ENCODE measurements at regions not wholly inside any gene's neighbourhood (a gene's known extent, or its start where the extent isn't known, plus 50 kb on each side); places are given as distances from the start of the nearest gene placed in this dataset.

DNA sequence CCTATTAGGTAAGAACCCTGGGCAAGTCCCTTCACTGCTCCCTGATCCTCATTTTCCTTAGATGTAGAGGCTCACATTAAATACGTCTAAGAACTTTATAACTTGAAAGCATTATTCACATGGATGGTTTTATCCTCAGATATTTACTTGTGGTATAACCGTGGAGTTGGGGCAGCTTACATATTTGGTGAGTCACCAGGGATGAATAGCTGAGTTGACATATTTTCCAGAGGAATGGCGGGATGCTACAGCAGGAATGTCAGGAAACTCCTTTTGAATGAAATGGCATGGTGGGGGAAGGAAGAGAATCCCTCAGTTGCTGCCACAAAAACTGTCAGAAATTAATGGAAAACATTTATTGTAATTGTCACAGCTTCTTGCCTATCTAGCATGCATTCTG, 165.3 kb upstream of the RPS6KA3 start:
- no peak for DNase-seq (ENCODE audit: low read depth)

DNA sequence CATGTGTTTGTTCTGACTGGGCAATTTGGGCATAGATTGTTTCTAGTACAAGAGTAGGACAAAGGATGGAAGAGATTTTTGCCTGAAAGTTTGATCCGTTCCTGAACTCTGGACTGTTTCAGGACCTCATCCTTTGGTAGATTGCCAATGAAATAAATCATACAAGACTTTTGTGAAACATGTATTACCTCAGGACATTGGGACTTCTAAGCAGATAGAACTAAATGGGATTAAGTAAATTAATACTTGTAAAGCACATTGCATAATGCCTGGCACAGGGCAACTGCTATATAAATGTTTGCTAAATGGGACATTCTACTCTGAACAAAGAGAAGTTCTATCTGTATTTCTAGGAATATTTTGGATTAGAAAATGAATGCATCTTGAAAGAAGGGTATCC, 164.8 kb upstream of the RPS6KA3 start:
- no peak for DNase-seq (ENCODE audit: low read depth)

DNA sequence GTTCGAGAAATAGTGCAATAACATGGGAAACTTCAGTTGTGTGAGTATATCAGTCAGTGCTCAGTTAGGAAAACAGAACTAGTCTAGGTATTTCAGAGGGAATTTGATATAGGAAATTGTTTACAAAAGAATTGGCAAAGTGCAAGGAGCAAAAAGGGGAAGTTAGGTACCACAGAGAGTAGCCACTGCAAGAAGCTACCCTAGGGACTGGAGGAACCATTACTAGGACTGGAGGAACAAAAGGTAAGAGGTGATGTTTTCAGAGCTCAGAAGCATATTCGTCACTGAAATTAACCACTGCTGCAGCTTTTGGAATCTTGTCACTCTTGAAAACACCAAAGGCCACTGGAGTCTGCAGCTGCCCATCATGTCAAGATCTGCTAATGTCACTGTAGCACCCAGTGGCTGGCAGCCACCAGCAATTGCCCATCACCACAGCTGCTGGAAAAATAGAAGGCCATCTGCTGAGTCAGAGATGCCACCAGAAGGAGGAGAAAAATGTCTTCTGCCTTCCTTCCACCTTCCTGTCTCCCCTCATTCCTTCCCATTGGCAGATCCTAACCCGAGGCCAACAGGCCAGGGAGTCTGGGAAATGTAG, 160.6 kb upstream of the RPS6KA3 start:
- DNase-seq (ENCODE audit: low read depth): no peak

DNA sequence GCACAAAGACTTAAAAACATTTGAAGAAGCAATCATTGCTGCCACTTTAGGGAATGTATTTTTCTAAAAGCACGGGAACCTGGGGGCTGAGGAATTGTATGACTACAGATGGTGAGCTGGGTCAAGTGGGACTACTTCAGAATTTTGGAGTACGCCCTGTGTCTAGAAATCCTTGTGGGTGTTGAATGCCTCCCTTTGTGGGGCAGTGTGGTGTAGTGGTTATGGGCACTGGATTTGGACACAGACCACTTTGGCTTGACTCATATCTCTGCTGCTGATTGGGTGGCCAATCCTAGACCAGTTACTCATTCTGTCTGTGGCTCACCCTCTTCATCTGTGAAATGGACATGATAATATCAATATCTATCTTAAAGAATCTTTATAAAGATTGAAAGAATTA, 155.0 kb upstream of the RPS6KA3 start:
- DNase-seq (ENCODE audit: low read depth): no peak

DNA sequence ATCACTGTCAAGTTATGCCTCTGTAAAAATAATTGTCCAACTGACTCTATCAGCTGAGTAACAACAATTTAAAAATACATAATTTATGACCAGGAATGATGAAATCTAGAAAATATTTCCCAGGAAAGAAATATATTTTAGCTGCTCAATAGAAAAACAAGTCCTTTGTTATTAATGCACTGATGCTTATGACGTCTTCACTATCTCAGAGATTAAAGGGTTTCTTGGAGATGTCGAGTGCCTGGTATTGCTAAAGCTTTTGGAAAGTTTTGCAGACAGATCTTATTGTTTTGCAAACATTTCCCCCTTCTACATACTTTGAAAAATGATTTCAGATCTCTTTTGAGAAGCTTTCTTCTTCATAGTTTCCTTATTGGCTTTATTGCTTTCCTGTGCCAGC, 154.6 kb upstream of the RPS6KA3 start:
- no peak for DNase-seq (ENCODE audit: low read depth)

DNA sequence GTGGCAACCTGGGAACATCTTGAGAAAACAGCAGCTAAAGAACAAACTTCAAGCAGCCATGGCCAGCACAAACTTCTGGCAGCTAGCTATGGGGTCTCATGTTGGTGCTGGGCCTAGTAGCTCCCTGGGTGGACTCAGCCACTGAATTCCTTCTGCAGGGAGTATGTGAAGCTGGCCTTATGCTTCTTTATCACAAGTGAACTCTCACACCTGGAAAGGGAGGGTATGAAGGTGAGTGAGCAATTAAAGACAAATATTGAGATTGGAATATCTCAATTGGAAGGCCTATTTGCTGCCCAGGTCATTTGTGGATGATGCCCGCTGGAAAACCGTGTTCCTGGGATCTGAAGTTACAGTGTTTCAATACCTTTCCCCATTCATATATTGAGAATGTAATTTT, 153.3 kb upstream of the RPS6KA3 start:
- DNase-seq (ENCODE audit: low read depth): no peak

DNA sequence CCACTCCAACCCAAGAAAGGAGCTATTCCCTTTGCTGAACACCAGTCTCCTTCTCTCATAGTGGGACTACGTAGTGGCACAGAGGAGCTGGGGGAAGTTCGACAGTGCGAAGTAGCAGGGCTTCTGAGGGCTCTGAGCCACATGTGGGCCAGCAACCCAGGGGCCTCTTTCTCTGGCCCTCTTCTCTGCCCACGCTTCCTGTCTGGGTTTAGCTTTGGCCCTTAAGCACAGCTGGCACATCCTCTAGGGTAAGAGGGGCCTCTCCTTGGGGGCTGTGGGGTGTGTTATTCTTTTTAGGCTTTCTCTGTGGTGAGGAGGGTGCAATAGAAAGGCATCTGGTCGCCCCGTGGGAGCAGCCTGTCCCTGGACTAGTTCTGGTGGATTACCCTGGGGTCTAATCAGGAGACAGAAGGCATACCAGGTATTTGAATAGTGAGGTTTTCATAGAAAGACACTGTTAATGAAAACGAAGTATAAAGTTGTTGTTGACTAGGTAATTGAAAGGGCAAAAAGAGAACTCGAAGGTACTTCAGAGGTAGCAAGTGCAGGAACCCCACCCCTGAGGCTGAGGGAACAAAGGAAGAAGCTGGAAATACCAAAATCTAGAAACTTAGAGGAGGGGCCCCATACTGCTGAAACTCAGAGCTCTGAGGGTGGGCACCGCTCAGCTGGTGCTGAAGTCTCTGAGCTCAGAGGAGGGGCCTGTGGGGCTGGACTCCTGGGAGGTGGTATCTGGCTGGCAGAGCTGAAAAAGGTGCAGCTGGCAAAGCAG, 151.9 kb upstream of the RPS6KA3 start:
- DNase-seq (ENCODE audit: low read depth): no peak

DNA sequence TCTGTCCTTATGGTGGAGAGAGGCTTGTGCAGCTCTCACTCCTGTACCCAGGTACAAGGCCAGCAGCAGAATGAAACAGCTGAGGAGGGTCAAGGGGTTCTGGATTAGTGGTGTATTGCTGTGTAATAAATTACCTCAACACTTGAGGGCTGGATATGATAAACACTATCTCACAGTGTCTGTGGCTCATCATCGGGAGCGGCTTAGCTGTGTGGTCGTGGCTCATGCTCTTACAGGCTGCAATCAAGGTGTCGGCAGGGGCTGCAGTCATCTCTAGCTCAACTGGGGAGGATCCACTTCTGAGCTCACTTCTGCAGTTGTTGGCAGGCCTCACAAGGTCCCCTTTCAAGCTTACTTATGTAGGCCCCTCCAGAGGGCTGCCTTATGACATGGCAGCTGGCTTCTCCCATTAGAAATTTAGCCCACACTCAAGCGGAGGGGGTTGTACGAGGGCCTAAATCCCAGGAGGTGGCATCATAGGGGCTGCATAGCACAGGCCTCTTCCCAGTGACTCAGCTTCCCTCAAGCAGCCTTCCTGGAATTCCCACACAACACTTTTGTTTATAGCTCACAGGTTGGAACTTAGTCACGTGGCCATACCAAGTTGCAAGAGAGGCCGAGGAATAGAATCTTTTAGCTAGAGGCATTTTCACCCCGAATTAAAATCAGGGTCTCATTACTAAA, 148.2 kb upstream of the RPS6KA3 start:
- no peak for DNase-seq (ENCODE audit: low read depth)

DNA sequence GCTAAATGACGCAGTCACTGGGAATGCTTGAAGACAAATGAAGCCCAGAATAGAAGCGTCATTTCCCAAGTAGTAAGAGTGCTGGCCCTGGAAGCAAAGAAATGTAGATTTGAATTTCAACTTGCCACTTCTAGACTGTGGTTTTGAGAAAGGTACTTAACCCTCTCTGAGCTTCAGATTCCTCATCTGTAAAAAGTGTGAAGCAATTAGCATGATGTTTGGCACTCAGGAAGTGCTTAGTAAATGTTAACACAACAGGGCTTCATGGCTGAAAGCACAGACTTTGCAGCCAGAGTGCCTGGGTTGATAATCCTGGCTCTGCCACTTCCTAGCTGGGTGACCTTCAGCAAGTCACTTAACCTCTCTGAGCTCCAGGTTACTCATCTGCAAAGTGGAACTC, 147.4 kb upstream of the RPS6KA3 start:
- no peak for DNase-seq (ENCODE audit: low read depth)

DNA sequence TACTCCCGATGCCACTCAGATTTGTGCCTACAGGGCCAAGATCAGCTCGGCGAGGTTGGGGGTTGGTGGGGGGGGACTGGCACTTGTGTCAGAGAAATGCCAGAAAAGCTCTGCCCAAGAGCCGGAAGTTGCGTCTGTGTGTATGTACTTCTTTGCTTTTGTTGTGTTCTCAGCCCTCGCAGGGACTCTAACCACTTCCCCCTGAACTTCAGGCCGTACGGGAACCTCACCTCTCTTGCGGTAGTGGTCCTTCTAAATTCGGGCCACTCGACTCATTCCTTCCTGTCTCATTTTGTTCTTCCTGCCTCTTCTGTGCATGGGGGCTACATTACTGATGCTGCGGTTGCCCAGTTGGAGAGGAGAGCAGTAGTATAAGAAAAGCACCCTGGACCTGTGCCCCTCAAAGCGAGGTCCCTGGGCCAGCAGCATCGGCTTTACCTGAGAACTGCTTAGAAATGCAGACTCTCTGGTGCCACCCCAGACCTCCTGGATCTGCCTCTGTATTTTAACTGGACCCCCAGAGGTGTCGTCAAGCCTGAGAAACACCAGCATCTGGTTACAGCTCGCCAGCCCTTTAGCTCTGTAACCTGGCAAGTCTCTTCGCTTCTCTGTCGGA, 146.3 kb upstream of the RPS6KA3 start:
- no peak for DNase-seq (ENCODE audit: low read depth)

DNA sequence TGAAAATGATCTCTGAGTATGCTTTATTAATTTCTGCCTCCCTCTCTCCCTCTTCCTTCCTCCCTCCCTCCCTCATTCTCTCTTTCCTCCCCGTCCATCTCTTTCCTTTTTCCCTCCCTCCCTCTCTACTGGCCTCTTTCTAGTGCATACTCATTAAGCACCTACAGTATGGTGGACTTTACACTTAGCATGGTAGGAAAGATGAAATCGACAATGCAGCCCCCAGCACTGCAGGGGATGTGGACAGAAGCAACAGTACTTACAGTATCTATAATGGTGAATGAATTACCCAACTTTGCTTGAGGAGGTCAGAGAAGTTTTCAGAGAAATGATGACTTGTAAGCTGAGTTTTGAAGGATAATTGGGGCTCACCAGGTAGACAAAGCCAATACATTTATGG, 143.8 kb upstream of the RPS6KA3 start:
- no peak for DNase-seq (ENCODE audit: low read depth)

DNA sequence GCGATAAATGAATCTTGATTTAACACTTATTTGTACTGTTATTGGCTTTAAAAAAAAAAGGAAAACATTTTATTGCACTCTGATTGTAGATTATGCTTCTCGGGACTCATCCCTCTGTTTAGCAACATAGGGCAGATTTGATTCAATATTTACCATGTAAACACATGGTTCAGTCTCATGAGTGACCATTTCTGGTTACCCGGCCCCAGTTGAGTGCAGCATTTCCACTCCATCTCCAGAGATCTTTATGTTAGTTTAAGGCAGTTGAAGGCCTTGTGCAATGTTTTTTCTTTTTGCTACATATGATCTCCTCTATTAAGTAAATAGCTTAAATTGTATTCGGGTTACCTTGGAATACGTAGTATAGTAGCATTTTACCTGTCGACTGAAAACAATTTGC, 143.3 kb upstream of the RPS6KA3 start:
- DNase-seq (ENCODE audit: low read depth): no peak

DNA sequence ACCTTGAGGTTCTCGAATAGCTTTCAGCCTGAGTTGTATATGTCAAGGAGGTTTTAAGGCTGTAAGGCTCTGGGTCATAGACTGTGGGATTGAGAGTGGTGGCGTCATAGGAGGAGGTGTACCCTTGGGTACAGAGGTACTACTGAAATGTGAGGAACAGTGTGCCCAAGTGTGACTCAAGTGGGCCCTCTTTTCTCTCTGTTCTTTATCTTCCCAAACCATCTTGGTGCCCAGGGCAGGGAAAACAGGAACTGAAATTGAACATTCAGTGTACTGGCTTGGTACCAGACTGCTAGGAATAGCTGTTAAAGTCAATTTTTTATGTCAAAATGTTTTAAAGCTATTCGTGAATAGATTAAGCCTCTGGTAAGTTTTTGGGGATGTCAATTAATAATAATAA, 136.2 kb upstream of the RPS6KA3 start:
- no peak for DNase-seq (ENCODE audit: low read depth)

DNA sequence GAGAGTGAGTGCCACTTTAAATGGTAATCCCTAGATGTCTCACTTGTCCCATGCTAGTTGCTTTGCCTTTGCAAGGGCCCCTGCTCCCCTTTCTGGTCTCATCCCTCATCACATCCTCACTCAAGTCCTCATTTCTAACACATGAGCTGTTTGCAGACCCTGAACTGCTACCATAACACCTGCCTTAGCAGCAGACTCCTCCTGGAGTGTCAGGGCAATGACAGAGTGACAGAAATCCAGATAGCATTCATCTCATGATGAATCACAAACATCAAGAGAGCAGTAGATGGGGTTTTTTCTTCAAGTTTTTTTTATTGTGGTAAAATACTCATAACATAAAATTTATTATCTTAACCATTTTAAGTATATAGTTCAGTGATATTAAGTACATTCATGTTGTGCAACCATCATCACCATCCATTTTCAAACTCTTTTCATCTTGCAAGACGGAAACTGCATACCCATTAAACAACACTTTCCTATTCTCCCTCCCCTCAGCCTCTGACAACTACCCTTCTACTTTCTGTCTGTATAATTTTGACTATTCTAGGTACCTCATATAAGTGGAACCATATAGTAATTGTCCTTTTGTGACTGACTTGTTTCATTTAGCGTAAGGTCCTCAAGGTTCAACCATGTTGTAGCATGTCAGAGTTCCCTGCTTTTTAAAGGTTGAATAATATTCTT, 133.2 kb upstream of the RPS6KA3 start:
- DNase-seq (ENCODE audit: low read depth): no peak

DNA sequence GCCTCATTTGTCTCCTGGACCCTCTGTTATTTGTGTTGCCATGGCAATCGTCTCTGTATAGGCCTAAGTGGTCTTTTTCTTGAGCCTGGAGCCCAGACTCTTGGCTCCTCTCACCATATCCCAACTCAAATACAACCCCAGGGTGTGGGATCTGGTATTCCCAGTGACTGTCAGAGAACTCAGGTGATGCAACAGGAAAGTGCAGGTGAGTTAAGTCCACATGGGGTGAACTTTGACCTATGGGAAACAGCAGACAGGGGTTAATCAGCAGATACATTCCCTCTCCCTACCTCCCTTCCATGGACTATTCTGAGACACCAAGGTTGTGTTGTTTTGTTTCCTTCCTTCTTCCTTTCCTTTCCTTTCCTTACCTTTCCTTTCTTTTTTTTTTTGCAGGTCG, 130.9 kb upstream of the RPS6KA3 start:
- no peak for DNase-seq (ENCODE audit: low read depth)

DNA sequence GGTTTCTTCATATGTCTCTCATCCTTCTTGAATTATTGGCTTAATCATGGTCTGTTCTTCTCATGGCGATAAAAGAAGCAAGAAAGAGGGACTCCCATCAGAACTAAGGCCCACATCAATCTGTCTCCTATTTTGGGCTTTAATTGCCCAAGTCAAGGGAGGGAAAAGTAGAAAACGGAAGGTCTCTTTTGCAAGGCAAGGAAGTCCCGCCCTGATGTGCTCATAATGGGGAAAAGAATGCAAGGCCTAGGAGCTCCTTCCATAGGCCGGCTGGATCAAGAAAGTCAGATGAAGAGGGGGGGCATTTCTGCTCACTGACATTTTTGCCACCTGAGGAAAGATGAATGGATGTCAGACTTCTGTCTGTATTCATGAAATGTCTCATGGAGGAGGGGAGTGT, 127.7 kb upstream of the RPS6KA3 start:
- DNase-seq (ENCODE audit: low read depth): no peak

DNA sequence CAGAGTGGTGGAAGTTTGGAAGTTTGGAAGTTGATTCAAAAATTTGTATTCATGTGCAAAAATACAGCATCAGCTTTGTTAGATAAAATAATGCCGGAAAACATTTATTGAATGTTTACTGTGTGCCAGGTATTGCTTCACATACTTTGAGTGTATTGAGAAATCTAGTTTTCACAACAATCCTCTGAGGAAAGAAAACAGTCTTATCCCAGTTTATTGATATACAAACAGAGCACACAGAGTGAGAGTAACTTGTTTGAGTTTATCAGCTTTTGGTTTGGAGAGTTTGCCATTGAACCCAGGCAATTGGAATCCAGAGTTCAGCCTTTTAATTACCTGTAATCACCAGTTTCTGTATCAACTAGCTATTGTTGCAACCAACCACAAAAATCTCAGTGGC, 127.2 kb upstream of the RPS6KA3 start:
- DNase-seq (ENCODE audit: low read depth): no peak

DNA sequence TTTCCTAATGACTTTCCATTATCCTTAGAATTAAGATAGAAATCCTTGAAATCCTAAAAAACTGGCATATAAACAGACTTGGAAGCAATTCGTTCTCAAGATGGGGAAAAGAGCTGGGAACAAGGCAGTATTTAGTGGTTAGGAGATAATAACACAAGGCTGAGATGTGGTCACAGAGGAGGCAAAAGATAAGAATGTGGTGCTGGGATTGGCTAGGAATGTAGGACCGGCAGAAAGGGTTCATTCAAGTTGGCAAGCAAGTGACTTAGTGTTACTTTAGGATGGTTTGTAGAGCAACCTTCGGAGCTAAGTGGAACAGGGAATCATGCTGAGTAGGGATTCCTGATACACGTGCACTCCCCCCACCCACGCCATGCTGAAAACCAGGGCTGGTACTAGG, 121.9 kb upstream of the RPS6KA3 start:
- DNase-seq (ENCODE audit: low read depth): no peak

DNA sequence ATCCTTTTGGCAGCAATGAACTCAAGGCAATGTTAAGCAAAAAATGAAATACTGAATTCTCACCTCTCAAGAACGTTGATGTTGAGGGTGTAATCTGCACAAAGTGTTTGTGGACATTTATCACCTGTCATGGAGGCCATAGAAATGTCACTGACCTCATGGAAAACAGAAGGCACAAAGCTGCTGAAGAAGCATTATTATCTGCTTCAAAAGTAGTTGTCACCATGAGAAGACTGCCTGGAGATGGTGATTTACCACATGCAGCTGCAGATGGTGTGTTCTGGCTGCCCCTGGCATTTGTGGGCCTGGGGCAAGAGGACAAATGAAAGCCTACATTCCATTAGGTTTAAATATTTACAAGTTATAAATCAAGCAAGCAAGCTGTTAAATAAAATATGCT, 116.8 kb upstream of the RPS6KA3 start:
- DNase-seq (ENCODE audit: low read depth): no peak

DNA sequence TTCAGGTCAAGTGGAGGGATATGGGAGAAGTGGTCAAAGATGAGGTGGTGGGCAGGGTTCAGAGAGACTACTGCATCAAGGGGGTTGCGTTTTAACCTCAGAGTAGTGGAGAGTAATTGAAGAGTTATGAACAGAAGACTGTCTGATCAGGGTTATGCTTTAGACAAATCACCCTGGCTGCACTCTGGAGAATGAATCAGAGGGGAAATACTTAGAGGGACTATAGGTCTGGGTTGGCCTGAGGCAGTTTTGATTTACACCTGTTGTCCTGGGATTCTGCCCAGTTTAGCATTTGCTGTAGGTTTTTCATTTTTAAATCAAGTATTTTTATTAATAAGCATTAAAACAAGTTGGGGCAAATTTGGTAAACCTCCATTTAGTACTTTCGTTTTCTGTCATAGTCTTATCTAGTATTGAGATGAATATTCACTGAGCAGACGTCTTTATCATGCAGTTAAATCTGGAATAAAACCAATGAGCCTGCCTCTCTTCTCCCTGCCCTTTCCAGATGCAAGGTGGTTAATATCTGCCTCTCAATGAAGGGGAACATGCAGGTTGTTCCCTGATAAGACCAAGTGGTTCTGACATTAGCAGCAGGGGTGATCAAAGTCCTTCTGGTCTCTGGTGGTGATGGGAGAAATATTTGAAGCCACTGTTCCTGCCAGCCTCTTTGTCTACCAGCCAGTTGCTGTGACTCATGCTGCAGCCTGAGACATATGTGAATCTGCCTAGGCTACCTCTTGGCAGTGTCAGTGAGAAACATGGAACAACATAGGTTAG, 116.0 kb upstream of the RPS6KA3 start:
- DNase-seq (ENCODE audit: low read depth): no peak

DNA sequence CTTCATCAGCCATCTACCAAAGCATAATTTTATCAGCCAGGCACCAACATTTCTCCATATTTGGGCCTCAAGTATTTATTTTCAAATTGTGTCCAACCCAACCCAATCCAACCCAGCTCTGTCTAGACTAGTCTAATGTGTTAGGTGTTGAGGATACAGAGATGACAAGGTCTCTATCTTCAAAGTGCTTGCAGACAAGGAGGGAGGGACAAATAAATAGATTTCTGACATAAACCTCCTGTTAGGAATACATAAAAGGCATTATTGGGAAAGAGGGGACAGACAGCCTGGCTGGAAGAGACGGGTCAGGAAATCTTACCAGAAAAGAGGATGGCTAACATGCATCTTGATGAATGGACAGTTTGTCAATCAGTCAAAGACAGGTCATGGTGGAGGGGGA, 115.4 kb upstream of the RPS6KA3 start:
- no peak for DNase-seq (ENCODE audit: low read depth)

Measured in HS-27A (cell line).